WI38 (cell line): ENCODE measurements at regions not wholly inside any gene's neighbourhood (a gene's known extent, or its start where the extent isn't known, plus 50 kb on each side); places are given as distances from the start of the nearest gene placed in this dataset.

Source experiments
- H3K4me3 ChIP-seq: 2 replicates; pipeline ENCODE4 v1.5.1; 2011; ENCODE audit warnings: low read depth, mild to moderate bottlenecking, control low read depth, low read length
- TF ChIP-seq, protein P1 (sequence below): IDR thresholded peaks from 2 replicates; pipeline ENCODE4 v1.5.1; 2012; ENCODE audit warnings: low read depth, mild to moderate bottlenecking, control low read depth, low read length

DNA sequence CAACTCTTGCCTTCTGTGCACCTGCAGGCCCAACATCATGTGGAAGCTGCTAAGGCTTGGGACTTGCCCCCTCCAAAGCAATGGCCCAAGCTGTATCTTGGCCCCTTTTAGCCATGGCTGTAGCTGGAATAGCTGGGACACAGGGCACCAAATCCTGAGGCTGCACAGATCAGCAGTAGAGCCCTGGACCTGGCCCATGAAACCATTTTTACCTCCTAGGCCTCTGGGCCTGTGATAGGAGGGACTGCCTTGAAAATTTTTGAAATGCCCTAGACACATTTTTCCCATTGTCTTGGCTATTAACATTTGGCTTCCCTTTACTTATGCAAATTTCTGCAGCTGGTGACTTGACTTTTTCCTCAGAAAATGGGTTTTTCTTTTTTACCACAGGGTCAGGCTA is 68.7 kb downstream of the ING1 start:
- H3K4me3 ChIP-seq = no peak overlapping the region
- TF ChIP-seq, protein P1, sequence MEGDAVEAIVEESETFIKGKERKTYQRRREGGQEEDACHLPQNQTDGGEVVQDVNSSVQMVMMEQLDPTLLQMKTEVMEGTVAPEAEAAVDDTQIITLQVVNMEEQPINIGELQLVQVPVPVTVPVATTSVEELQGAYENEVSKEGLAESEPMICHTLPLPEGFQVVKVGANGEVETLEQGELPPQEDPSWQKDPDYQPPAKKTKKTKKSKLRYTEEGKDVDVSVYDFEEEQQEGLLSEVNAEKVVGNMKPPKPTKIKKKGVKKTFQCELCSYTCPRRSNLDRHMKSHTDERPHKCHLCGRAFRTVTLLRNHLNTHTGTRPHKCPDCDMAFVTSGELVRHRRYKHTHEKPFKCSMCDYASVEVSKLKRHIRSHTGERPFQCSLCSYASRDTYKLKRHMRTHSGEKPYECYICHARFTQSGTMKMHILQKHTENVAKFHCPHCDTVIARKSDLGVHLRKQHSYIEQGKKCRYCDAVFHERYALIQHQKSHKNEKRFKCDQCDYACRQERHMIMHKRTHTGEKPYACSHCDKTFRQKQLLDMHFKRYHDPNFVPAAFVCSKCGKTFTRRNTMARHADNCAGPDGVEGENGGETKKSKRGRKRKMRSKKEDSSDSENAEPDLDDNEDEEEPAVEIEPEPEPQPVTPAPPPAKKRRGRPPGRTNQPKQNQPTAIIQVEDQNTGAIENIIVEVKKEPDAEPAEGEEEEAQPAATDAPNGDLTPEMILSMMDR = no peak

DNA sequence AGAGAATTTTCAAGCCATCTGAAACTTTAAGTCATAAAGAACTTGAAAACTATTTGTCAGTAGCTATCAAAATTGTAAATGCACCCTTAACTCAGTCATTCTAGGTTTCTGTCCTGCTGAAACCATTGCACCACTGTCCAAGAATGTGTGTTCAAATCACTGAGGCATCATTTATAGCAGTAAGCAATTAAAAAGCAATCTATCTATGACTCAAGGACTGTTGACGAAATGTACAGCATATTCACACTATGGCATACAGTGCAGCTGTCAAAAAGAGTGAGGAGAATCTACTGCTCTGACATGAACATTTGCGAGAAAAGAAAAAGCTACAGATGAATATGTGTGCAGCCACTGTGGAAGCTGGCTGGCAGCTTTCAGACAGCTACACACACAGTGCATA is 71.2 kb downstream of the ING1 start:
- H3K4me3 ChIP-seq = no peak overlapping the region
- TF ChIP-seq, protein P1 = no peak

DNA sequence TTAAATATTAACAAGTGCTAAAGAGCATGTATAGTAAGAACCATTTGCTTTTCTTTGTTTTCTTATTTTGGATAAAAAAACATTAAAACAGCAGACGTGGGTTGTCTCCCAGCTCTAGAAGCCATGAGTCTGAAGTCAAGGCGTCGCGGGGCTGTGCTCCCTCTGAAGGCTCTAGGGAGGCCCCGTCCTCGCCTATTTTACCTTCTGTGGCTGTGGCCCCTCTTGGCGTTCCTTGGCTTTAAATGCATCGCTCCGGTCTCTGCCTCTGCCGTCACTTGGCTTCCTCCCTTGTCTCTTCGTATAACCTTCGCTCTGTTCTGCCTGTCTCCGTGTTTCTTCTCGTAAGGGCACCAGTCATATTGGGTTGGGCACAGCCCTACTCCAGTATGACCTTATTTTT is 75.3 kb downstream of the ING1 start:
- H3K4me3 ChIP-seq = no peak overlapping the region
- TF ChIP-seq, protein P1 = no peak

DNA sequence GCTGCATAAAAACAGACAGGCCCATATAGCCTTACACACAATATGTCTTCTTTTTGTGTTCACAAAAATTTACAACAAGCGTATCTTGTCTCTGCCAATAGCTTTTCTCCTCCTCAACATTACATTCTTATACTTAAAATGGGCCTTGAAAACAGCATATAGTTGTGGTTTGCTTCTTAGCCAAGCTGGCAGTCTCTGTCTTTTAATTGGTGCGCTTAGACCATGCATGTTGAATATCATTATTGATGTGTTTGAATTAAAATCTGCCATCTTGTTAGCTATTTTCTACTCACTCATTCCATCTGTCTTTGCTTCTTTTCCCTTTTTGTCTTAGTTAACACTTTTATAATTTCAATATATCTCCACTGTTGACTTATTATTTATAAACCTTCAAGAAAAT is 76.4 kb downstream of the ING1 start:
- TF ChIP-seq, protein P1 = no peak
- H3K4me3 ChIP-seq = no peak overlapping the region

DNA sequence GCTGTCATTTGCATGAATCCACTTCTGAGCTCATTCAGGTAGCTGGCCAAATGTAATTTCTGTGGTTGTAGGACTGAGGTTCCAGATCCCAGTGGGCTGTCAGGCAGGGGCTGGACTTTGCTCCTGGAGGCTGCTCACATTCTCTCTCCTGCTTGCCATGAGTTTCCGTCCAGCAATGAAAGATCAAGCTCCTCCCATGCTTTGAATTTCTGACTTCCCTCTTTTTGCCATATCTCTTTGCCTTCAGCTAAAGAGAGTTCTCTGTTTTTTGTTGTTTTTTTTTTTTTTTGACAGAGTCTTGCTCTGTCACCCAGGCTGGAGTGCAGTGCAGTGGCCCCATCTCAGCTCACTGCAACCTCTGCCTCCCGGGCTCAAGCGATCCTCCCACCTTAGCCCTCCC is 76.9 kb downstream of the ING1 start:
- TF ChIP-seq, protein P1 = no peak

DNA sequence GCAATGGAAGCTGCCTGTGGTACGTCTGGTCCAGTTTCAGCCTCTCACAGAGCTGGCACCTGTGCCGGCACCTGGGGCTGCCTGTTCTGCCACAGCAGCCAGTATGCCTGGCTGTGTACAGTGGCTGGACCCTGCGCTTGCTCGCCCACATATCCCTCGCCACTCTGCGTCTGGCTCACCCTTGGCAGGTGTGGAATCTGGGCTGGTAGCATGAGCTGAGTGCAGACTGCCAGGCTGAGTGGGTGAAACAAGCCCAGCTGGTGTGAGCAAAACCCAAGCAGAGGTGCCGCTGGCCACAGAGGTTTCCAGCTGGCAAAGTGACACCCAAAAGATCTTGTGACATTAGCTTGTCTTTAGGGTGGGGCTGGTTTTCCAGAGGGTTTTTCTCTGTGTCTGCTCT is 80.7 kb downstream of the ING1 start:
- TF ChIP-seq, protein P1 = no peak
- no peak overlapping the region for H3K4me3 ChIP-seq

More for the DNA sequence above, 76.9 kb downstream of the ING1 start:
- H3K4me3 ChIP-seq = no peak overlapping the region

DNA sequence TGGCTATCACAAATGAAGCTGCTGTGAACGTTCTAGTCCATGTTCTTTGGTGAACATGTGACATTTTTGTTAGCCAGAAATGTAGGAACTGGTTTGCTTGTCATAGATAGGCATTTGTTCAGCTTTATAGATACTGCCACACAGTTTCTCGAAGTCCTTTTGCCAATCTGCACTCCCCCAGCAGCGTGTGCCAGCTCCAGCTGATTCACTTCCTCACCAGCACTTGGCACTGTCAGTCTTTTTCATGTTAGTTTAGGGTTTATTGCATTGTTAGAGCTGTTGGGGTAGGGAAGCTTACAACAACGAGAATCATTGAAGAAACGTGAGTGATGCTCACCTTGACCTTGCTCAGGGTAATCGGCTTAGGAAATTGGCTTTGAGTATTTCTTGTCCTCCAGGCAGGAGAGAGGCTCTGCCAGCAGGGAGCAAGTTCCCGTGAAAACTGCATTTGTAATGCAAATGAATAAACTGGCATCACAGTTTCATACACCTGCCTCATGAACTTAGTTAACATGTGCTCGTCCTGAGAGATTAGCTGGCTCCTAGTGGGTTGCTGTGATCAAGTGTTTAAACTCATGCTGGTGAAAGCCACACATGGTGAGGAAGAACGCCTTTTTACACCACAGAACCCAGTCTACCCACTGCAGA is 83.9 kb downstream of the ING1 start:
- H3K4me3 ChIP-seq = no peak overlapping the region
- TF ChIP-seq, protein P1 = no peak
